HEK293T (cell line): ENCODE measurements at regions not wholly inside any gene's neighbourhood (a gene's known extent, or its start where the extent isn't known, plus 50 kb on each side); places are given as distances from the start of the nearest gene placed in this dataset.
"Not testable (repeated sequence)": the region's sequence is repeated elsewhere in the genome, so short reads cannot be mapped to it uniquely, and the experiment has no call there.

ENCODE experiments used
- CTCF ChIA-PET: fragments of 350-600 bp; formaldehyde crosslinking; extraction: SDS; loops from one replicate; lab custom pipeline; 2021; ENCODE audit warnings: antibody characterized with exemption, inconsistent platforms; lab: Yijun Ruan, JAX
- POLR2A ChIA-PET: fragments of 350-600 bp; formaldehyde crosslinking; extraction: SDS; loops from one replicate; lab custom pipeline; 2020; ENCODE audit warnings: antibody characterized with exemption, inconsistent platforms; lab: Yijun Ruan, JAX
- DNase-seq: peaks from one replicate; pipeline ENCODE4 v3.0.0; 2012; ENCODE audit warnings: mixed read lengths; ENCODE audit errors: extremely low spot score
- ARNT ChIP-seq: fragments of 450-650 bp; IDR thresholded peaks from 2 replicates; pipeline ENCODE4 v1.6.1; 2017; ENCODE audit warnings: mild to moderate bottlenecking
- BHLHE40 ChIP-seq: fragments of 450-650 bp; IDR thresholded peaks from 2 replicates; pipeline ENCODE4 v1.6.1; 2016; ENCODE audit warnings: mild to moderate bottlenecking, moderate library complexity, borderline replicate concordance
- CTBP1 ChIP-seq: fragments of 450-650 bp; IDR thresholded peaks from 2 replicates; pipeline ENCODE4 v1.6.1; 2016; ENCODE audit warnings: borderline replicate concordance
- ELF4 ChIP-seq: fragments of 450-650 bp; IDR thresholded peaks from 2 replicates; pipeline ENCODE4 v1.6.1; 2017; ENCODE audit warnings: antibody characterized with exemption
- FOXA1 ChIP-seq: fragments of 450-650 bp; IDR thresholded peaks from 2 replicates; pipeline ENCODE4 v1.6.1; 2016; ENCODE audit warnings: mild to moderate bottlenecking
- FOXK2 ChIP-seq: fragments of 450-650 bp; IDR thresholded peaks from 2 replicates; pipeline ENCODE4 v1.6.1; 2016; ENCODE audit warnings: mild to moderate bottlenecking
- FOXM1 ChIP-seq: fragments of 450-650 bp; IDR thresholded peaks from 2 replicates; pipeline ENCODE4 v1.6.1; 2017; ENCODE audit warnings: mild to moderate bottlenecking, borderline replicate concordance
- HDGF ChIP-seq: fragments of 450-650 bp; IDR thresholded peaks from 2 replicates; pipeline ENCODE4 v1.6.1; 2017; ENCODE audit warnings: antibody characterized with exemption, borderline replicate concordance
- L3MBTL2 ChIP-seq: fragments of 450-650 bp; conservative IDR thresholded peaks from 2 replicates; pipeline ENCODE4 v1.6.1; 2016; ENCODE audit warnings: mild to moderate bottlenecking
- LEF1 ChIP-seq: fragments of 450-650 bp; IDR thresholded peaks from 2 replicates; pipeline ENCODE4 v1.6.1; 2017; ENCODE audit warnings: mild to moderate bottlenecking, borderline replicate concordance
- NFRKB ChIP-seq: fragments of 450-650 bp; IDR thresholded peaks from 2 replicates; pipeline ENCODE4 v1.6.1; 2016; ENCODE audit warnings: mild to moderate bottlenecking, moderate library complexity
- PKNOX1 ChIP-seq: fragments of 450-650 bp; IDR thresholded peaks from 2 replicates; pipeline ENCODE4 v1.6.1; 2016
- SP1 ChIP-seq: fragments of 450-650 bp; IDR thresholded peaks from 2 replicates; pipeline ENCODE4 v1.6.1; 2017
- SUZ12 ChIP-seq: fragments of 450-650 bp; IDR thresholded peaks from 2 replicates; pipeline ENCODE4 v1.6.1; 2016; ENCODE audit warnings: mild to moderate bottlenecking
- TARDBP ChIP-seq: fragments of 450-650 bp; IDR thresholded peaks from 2 replicates; pipeline ENCODE4 v1.6.1; 2016
- ZNF384 ChIP-seq: fragments of 450-650 bp; IDR thresholded peaks from 2 replicates; pipeline ENCODE4 v1.6.1; 2016

- TF ChIP-seq ARNT: no peak
- TF ChIP-seq L3MBTL2: no peak
- no peak for TF ChIP-seq ELF4
- no peak for TF ChIP-seq ZNF384
- no peak for TF ChIP-seq BHLHE40
- no peak for TF ChIP-seq CTBP1
- no peak for TF ChIP-seq TARDBP
- no peak for TF ChIP-seq FOXK2
- no peak for TF ChIP-seq FOXA1
- TF ChIP-seq NFRKB: no peak
- no peak for TF ChIP-seq SUZ12
- TF ChIP-seq LEF1: no peak
- TF ChIP-seq FOXM1: no peak
- no peak for TF ChIP-seq PKNOX1
- no peak for TF ChIP-seq SP1
- CTCF ChIA-PET: no interaction called here
- no peak for DNase-seq
- POLR2A ChIA-PET: no interaction called here
Measured at GRCh38 chr2:57044931-57045635, 861.3 kb downstream of the CCDC85A start.

GRCh38 chr2:57049273-57049672 lies 865.5 kb downstream of the CCDC85A start:
- ChIA-PET CTCF (no interaction called here), POLR2A (no interaction called here)
- DNase-seq: no peak
- no peak for TF ChIP-seq PKNOX1
- no peak for TF ChIP-seq SUZ12
- TF ChIP-seq ZNF384: no peak
- TF ChIP-seq LEF1: no peak

- ChIA-PET POLR2A (no interaction called here), CTCF (no interaction called here)
- no peak for TF ChIP-seq ELF4
- no peak for TF ChIP-seq FOXM1
- no peak for TF ChIP-seq FOXA1
- no peak for DNase-seq
Measured at GRCh38 chr2:57050007-57050406, 866.2 kb downstream of the CCDC85A start.

- CTCF ChIA-PET, POLR2A ChIA-PET, DNase-seq: not testable (repeated sequence)
Measured at GRCh38 chr2:57066301-57066700, 882.5 kb downstream of the CCDC85A start.

- no peak for TF ChIP-seq SP1
- TF ChIP-seq HDGF: no peak
- TF ChIP-seq NFRKB: no peak
- no peak for TF ChIP-seq ZNF384
- no peak for TF ChIP-seq ARNT
- TF ChIP-seq LEF1: no peak
- no peak for TF ChIP-seq FOXK2
- TF ChIP-seq TARDBP: no peak
- TF ChIP-seq SUZ12: no peak
- no peak for TF ChIP-seq PKNOX1
- TF ChIP-seq BHLHE40: no peak
- no peak for TF ChIP-seq FOXA1
- no peak for TF ChIP-seq ELF4
- no peak for DNase-seq
- POLR2A ChIA-PET: no interaction called here
- CTCF ChIA-PET: no interaction called here
Measured at GRCh38 chr2:57075226-57075625, 891.4 kb downstream of the CCDC85A start.

GRCh38 chr2:57080035-57080434 lies 896.2 kb downstream of the CCDC85A start:
- ChIA-PET POLR2A (no interaction called here), CTCF (no interaction called here)
- TF ChIP-seq HDGF: no peak
- no peak for TF ChIP-seq BHLHE40
- TF ChIP-seq LEF1: no peak
- TF ChIP-seq NFRKB: no peak
- TF ChIP-seq SP1: no peak
- no peak for TF ChIP-seq TARDBP
- TF ChIP-seq L3MBTL2: no peak
- DNase-seq: no peak

GRCh38 chr2:57084697-57085281 lies 901.0 kb downstream of the CCDC85A start:
- DNase-seq: no peak
- CTCF ChIA-PET: no interaction called here
- TF ChIP-seq SP1: no peak
- no peak for TF ChIP-seq PKNOX1
- TF ChIP-seq NFRKB: no peak
- no peak for TF ChIP-seq CTBP1
- no peak for TF ChIP-seq ZNF384
- no peak for TF ChIP-seq HDGF
- TF ChIP-seq SUZ12: no peak
- TF ChIP-seq FOXM1: no peak
- no peak for TF ChIP-seq TARDBP
- TF ChIP-seq FOXK2: no peak
- no peak for TF ChIP-seq FOXA1
- no peak for TF ChIP-seq L3MBTL2
- TF ChIP-seq ARNT: no peak
- TF ChIP-seq ELF4: no peak
- TF ChIP-seq LEF1: no peak
- POLR2A ChIA-PET: no interaction called here
